GM12864 (cell line): ENCODE measurements at regions not wholly inside any gene's neighbourhood (a gene's known extent, or its start where the extent isn't known, plus 50 kb on each side); places are given as distances from the start of the nearest gene placed in this dataset.

Experiments
- DNase-seq: peaks from one replicate; pipeline ENCODE4 v3.0.0-alpha.2; 2011; ENCODE audit warnings: low read depth
- H3K4me3 ChIP-seq: 2 replicates; pipeline ENCODE4 v1.5.1; 2011; ENCODE audit warnings: mild to moderate bottlenecking, low read depth, low read length, control low read depth
- TF ChIP-seq, protein P1 (sequence below): IDR thresholded peaks from 2 replicates; pipeline ENCODE4 v1.5.1; 2011; ENCODE audit warnings: low read depth, mild to moderate bottlenecking, moderate library complexity, low read length, control low read depth, inconsistent platforms; ENCODE audit errors: missing control alignments

DNA sequence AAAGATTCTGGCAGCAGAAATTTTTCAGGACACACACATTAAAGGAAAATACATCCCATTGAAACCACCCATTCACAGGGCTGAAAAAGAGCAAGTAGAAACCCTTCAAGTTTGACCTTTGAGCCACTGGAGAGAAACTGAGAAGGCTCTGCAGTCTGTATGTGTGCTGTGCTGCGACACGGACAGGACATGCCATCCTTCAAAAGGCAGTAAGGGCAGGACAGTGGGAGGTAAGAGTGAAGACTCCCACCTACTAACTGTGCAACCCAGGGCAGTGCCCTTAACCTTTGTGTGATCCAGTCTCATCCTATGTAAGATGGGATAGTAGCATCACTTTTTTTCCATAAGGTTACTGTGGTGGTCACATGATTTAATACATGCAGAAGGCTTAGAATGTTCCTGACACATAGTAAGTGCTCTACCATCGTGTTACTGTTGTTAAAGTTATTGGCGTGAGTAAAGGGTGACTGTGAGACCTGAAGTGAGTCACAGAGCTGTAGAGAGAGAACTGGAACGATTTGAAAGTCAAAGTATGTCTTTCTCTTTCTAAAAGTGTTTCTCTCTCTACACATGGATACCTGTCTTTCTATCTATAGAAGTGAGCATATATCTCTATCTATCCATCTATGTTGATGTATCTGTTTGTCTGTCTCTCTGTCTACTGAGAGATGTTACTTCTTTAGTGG, 153.7 kb upstream of the OLIG3 start:
- no peak overlapping the region for H3K4me3 ChIP-seq
- TF ChIP-seq, protein P1, sequence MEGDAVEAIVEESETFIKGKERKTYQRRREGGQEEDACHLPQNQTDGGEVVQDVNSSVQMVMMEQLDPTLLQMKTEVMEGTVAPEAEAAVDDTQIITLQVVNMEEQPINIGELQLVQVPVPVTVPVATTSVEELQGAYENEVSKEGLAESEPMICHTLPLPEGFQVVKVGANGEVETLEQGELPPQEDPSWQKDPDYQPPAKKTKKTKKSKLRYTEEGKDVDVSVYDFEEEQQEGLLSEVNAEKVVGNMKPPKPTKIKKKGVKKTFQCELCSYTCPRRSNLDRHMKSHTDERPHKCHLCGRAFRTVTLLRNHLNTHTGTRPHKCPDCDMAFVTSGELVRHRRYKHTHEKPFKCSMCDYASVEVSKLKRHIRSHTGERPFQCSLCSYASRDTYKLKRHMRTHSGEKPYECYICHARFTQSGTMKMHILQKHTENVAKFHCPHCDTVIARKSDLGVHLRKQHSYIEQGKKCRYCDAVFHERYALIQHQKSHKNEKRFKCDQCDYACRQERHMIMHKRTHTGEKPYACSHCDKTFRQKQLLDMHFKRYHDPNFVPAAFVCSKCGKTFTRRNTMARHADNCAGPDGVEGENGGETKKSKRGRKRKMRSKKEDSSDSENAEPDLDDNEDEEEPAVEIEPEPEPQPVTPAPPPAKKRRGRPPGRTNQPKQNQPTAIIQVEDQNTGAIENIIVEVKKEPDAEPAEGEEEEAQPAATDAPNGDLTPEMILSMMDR, result no peak
- no peak for DNase-seq

DNA sequence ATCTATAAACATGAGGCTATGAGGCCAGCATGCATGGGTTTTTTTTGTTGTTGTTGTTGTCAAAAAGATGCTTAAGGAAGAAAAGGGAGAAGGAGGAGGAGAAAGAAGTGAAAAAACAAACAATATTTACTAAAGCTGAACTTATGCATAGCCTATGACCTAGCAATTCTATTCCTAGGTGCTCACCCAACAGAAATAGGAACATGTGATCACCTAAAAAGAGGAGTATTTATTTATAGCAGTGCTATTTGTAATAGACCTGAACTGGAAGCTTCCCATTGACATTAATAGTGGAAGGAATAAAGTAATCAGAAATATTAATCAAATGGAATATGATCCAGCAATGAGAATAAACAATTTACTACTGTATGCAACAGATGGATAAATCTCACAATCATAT, 156.5 kb upstream of the OLIG3 start:
- no peak for DNase-seq
- H3K4me3 ChIP-seq, result no peak overlapping the region
- TF ChIP-seq, protein P1, result no peak

DNA sequence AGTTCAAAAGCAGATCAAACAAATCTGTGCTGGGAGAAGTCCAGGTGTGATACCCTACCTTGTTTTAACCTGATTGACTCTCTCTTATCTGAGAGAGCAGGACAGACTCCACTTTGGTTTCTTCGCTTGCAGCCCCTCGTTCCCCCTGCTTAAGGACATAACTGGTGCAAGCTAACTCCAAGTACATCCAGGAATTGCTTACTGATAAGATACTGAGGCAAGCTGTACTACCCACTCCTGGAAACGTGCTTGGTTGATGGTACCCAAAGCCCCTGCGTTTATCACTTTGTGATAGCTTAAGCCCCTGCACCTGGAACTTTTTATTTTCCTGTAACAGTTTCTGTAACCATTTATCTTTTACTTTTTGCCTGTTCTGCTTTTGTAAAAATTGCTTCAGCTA, 157.0 kb upstream of the OLIG3 start:
- DNase-seq, result no peak
- TF ChIP-seq, protein P1, result no peak
- H3K4me3 ChIP-seq, result no peak overlapping the region

DNA sequence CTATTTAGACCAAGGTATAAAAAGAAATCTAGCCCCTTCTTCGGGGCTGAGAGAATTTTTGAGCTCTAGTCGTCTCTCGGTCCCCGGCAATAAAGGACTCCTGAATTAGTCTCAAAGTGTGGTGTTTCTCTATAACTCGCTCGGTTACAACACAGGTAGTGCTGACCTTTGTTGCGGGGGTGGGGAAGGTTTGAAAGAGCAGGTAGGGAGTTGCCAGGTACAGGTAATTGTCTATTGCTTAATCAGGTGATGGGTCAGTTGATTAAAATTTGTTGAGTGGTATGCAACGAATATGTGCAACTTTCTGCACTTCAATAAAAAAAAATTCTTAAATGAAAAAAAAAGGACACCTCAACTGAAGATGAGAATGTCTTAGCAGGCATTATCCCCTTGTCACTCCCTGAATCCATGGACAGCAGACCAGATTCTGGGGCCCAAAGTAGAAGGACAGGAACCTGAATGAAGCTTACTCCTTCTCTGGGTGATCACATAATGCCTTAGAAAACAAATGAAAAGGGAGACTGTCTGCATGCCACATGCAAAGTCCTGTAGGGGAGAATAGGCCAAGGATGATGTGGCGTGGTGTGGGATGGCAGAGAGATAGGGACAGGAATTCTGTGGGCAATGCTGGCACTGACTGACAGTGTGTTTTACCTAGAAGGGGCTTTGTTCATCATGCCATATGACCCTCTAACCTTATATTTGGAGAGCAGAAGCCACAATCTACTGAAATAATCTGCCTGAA, 157.6 kb upstream of the OLIG3 start:
- DNase-seq, result no peak
- TF ChIP-seq, protein P1, result no peak
- no peak overlapping the region for H3K4me3 ChIP-seq

DNA sequence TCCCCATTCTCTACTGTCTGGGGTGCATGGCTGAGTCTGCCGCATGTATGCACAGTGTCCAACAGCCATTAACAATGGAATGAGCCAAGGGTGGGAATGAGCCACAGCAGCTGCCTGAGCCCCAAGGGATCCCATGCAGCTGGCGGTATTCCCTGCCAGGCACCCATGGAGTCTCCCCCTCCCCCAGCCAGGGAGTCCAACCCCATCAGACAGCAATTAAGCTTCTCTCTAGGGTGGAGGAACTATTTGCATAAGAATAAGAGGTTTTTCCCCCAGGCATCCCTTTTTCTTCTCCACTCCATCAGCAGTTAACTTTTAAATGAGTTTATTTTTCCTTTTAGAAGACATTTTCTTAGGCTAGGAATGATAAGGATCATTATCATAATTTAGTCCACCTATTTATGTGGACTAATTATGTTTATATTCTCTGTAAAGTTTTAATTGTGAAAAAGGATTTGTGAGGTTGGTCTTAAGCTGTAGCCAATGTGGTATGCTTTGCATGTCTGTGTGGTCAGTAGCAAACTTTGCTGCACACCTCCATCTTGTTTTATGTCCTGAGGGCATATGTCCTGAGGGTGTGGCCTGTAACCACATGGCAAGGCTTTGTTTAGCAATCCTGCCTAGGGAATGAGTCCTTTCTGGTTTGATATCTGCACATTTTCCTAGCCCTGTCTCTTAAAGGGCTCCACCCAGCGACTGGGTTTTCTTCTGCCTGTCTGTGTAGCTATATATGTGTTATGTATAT, 158.9 kb upstream of the OLIG3 start:
- DNase-seq, result no peak

DNA sequence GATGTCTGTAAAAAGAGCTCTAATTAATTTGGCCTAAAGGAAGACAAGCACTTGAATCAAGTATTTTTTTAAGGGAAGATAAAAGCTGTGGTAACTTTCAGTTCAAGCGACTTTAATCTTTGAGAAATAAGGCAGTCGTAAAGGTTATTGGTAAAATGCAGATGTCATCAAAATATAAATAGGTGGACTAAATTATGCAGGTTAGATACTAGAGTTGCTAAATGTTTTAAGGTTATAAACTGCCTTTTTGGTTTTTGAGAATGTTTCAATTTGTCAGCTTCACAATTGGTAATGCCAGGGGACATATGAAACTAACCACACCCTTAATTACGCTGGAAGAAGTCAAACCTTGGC, 159.5 kb upstream of the OLIG3 start:
- H3K4me3 ChIP-seq, result no peak overlapping the region
- TF ChIP-seq, protein P1, result no peak
- DNase-seq, result no peak

More for the DNA sequence above, 158.9 kb upstream of the OLIG3 start:
- H3K4me3 ChIP-seq, result no peak overlapping the region
- TF ChIP-seq, protein P1, result no peak
